ENCODE measurements at regions not wholly inside any gene's neighbourhood (a gene's known extent, or its start where the extent isn't known, plus 50 kb on each side); places are given as distances from the start of the nearest gene placed in this dataset.

DNA sequence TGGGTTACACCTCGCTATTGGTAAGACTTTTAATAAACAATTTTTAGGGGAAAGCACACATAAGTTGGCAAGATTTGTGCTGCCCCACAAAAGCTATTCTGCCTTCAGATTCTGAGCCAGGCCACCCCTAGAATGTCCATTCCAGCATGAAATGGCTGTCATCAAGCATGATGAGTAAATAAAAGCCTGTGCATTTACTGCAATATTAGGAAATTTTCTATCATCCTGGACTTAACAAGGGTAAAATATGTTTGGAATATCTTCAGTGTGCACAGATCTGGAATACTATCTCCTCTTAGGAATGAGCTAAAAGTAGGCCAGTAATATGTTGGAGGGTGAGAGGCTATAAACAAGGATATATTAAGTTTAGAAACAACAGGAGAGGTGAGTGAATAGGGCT, 510.9 kb downstream of the ANKRD50 start:
- TF ChIP-seq POLR2A (IDR thresholded peaks at IDR 0.05; ENCODE audit: low read length) (no peak), GATA1 (IDR thresholded peaks at IDR 0.05; ENCODE audit: low read depth, low read length) (no peak)

Data from erythroblast (primary cell).